H1 (cell line): ENCODE measurements at regions not wholly inside any gene's neighbourhood (a gene's known extent, or its start where the extent isn't known, plus 50 kb on each side); places are given as distances from the start of the nearest gene placed in this dataset.
A peak's percentile ranks its signal among the peaks of the same experiment; 100 is the strongest.

Experiments
- CTCF ChIA-PET: fragments of 300-600 bp; sonication (Branson Sonifier 250); formaldehyde crosslinking; loops from one replicate; lab custom pipeline; 2021; ENCODE audit not compliant: partially characterized antibody; lab: Charles Lee
- POLR2A ChIA-PET: fragments of 300-600 bp; sonication (Branson Sonifier 250); formaldehyde crosslinking; loops from one replicate; lab custom pipeline; 2021; ENCODE audit warnings: inconsistent platforms; ENCODE audit not compliant: partially characterized antibody; lab: Charles Lee
- DNase-seq, 2 experiments: peaks; one replicate each; pipeline versions ENCODE4 v3.0.0 to v3.0.0-alpha.2; 2010 to 2022; ENCODE audit warnings: low spot score in 2 of 2, low read depth in 1 of 2, mixed read lengths in 1 of 2
- FAIRE-seq: peaks from 2 replicates; lab custom pipeline; 2011; peaks lifted over from hg19 to GRCh38; lab: Jason Lieb, UNC
- H2AFZ ChIP-seq: 2 replicates; pipeline ENCODE4 v1.8.1; 2012; ENCODE audit warnings: low read length, inconsistent platforms
- H2AK5ac ChIP-seq: 2 replicates; pipeline ENCODE4 v1.6.1; 2013; ENCODE audit warnings: low read depth, low read length
- H2BK120ac ChIP-seq: replicated peaks from 2 replicates; pipeline ENCODE3; 2013; ENCODE audit warnings: low read depth, low read length, inconsistent platforms
- H2BK12ac ChIP-seq: 2 replicates; pipeline ENCODE4 v1.6.1; 2013; ENCODE audit warnings: low read depth, low read length
- H2BK15ac ChIP-seq: 2 replicates; pipeline ENCODE4 v1.6.1; 2013; ENCODE audit warnings: low read length
- H2BK20ac ChIP-seq: 2 replicates; pipeline ENCODE4 v1.6.1; 2013; ENCODE audit warnings: low read length
- H2BK5ac ChIP-seq: 2 replicates; pipeline ENCODE4 v1.6.1; 2013; ENCODE audit warnings: low read depth, low read length
- H3K14ac ChIP-seq: 2 replicates; pipeline ENCODE4 v1.6.1; 2013; ENCODE audit warnings: inconsistent platforms; ENCODE audit not compliant: insufficient read length
- H3K18ac ChIP-seq: 2 replicates; pipeline ENCODE4 v1.6.1; 2013; ENCODE audit warnings: low read length; ENCODE audit errors: extremely low read depth
- H3K23ac ChIP-seq: 2 replicates; pipeline ENCODE4 v1.6.1; 2013; ENCODE audit warnings: inconsistent platforms; ENCODE audit not compliant: insufficient read length
- H3K23me2 ChIP-seq: 2 replicates; pipeline ENCODE4 v1.6.1; 2013; ENCODE audit warnings: low read depth, low read length
- H3K27ac ChIP-seq: 2 replicates; pipeline ENCODE4 v1.6.1; 2011; ENCODE audit warnings: low read depth, low read length, inconsistent platforms
- H3K27me3 ChIP-seq, 4 experiments: replicated peaks in 1 of 4; 1 replicate in 1 of 4; 2 replicates in 3 of 4; pipeline versions ENCODE4 v1.6.1 to v1.8.1; 2011 to 2013; ENCODE audit warnings: low read length in 3 of 4, mild to moderate bottlenecking in 3 of 4, inconsistent platforms in 2 of 4, mixed read lengths in 2 of 4, moderate library complexity in 1 of 4; ENCODE audit not compliant: control insufficient read depth in 3 of 4, insufficient read depth in 3 of 4; ENCODE audit errors: extremely low read depth in 1 of 4
- H3K36me3 ChIP-seq, 4 experiments: 2 replicates each; pipeline versions ENCODE4 v1.6.1 to v1.8.1; 2011 to 2013; ENCODE audit warnings: mild to moderate bottlenecking in 4 of 4, low read length in 3 of 4, moderate library complexity in 2 of 4, control low read depth in 1 of 4, inconsistent platforms in 1 of 4; ENCODE audit not compliant: insufficient read depth in 4 of 4, control insufficient read depth in 2 of 4
- H3K4ac ChIP-seq: replicated peaks from 2 replicates; pipeline ENCODE3; 2013; ENCODE audit warnings: low read length, low read depth, mixed read lengths, inconsistent platforms; ENCODE audit not compliant: insufficient read length
- H3K4me1 ChIP-seq, 4 experiments: replicated peaks in 1 of 4; 1 replicate in 1 of 4; 2 replicates in 3 of 4; pipeline versions ENCODE4 v1.6.1 to v1.8.1; 2011 to 2013; ENCODE audit warnings: low read length in 3 of 4, inconsistent platforms in 2 of 4, mixed read lengths in 1 of 4; ENCODE audit not compliant: insufficient read depth in 4 of 4, control insufficient read depth in 3 of 4
- H3K4me2 ChIP-seq, 2 experiments: 2 replicates each; pipeline versions ENCODE4 v1.6.1 to v1.8.1; 2011 to 2013; ENCODE audit warnings: low read depth in 2 of 2, low read length in 2 of 2, control low read depth in 1 of 2, inconsistent platforms in 1 of 2, mild to moderate bottlenecking in 1 of 2; ENCODE audit not compliant: insufficient read depth in 1 of 2
- H3K4me3 ChIP-seq, 4 experiments: fragments of 200-600, 300-600 bp in 1 of 4; sonication (generic), shearing (Covaris generic), sonication (Bioruptor Twin) in 1 of 4; 2 replicates each; pipeline versions ENCODE4 v1.5.1 to v1.8.1; 2011 to 2016; ENCODE audit warnings: low read length in 4 of 4, low read depth in 3 of 4, control low read depth in 2 of 4, inconsistent platforms in 2 of 4, mild to moderate bottlenecking in 2 of 4, mixed read lengths in 1 of 4, moderate library complexity in 1 of 4; ENCODE audit not compliant: insufficient read depth in 2 of 4; ENCODE audit errors: extremely low read depth in 1 of 4
- H3K56ac ChIP-seq: replicated peaks from 2 replicates; pipeline ENCODE3; 2013; ENCODE audit warnings: low read depth, mild to moderate bottlenecking, mixed read lengths, low read length, inconsistent platforms; ENCODE audit not compliant: insufficient read length
- H3K79me1 ChIP-seq: 2 replicates; pipeline ENCODE4 v1.6.1; 2013; ENCODE audit warnings: low read depth, low read length, control low read depth
- H3K79me2 ChIP-seq, 2 experiments: 2 replicates each; pipeline versions ENCODE4 v1.6.1 to v1.8.1; 2012 to 2013; ENCODE audit warnings: low read length in 2 of 2, mild to moderate bottlenecking in 2 of 2, inconsistent platforms in 1 of 2; ENCODE audit not compliant: insufficient read depth in 2 of 2, control insufficient read depth in 1 of 2
- H3K9ac ChIP-seq, 4 experiments: replicated peaks in 1 of 4; 1 replicate in 1 of 4; 2 replicates in 3 of 4; pipeline versions ENCODE4 v1.6.1 to v1.8.1; 2011 to 2013; ENCODE audit warnings: low read depth in 3 of 4, low read length in 3 of 4, control low read depth in 2 of 4, mild to moderate bottlenecking in 2 of 4, moderate library complexity in 2 of 4, inconsistent platforms in 1 of 4; ENCODE audit errors: extremely low read depth in 1 of 4
- H3K9me3 ChIP-seq, 2 experiments: 2 replicates each; pipeline versions ENCODE4 v1.6.1 to v1.8.1; 2012 to 2013; ENCODE audit warnings: mild to moderate bottlenecking in 2 of 2, moderate library complexity in 2 of 2, control low read depth in 1 of 2, inconsistent platforms in 1 of 2, low read depth in 1 of 2, low read length in 1 of 2, mixed read lengths in 1 of 2; ENCODE audit not compliant: insufficient read depth in 2 of 2
- H4K20me1 ChIP-seq, 2 experiments: replicated peaks in 1 of 2; 2 replicates each; pipeline versions ENCODE3 to v1.8.1; 2011 to 2013; ENCODE audit warnings: inconsistent platforms in 2 of 2, low read length in 2 of 2, mild to moderate bottlenecking in 1 of 2; ENCODE audit not compliant: insufficient read depth in 2 of 2, control insufficient read depth in 1 of 2
- H4K5ac ChIP-seq: 2 replicates; pipeline ENCODE4 v1.6.1; 2013; ENCODE audit warnings: low read length, low read depth, mixed read lengths, inconsistent platforms; ENCODE audit not compliant: insufficient read length
- H4K8ac ChIP-seq: 2 replicates; pipeline ENCODE4 v1.8.0; 2013; ENCODE audit warnings: mild to moderate bottlenecking, moderate library complexity, low read length, inconsistent platforms; ENCODE audit not compliant: insufficient read depth; ENCODE audit errors: extremely low read depth
- H4K91ac ChIP-seq: replicated peaks from 2 replicates; pipeline ENCODE3; 2013; ENCODE audit warnings: low read length, mixed read lengths, inconsistent platforms; ENCODE audit not compliant: insufficient read length
- BACH1 ChIP-seq: IDR thresholded peaks from 2 replicates; pipeline ENCODE4 v1.6.1; 2012; ENCODE audit warnings: low read length, improper control_type of control experiment
- CHD2 ChIP-seq: IDR thresholded peaks from 2 replicates; pipeline ENCODE4 v1.6.1; 2012; ENCODE audit warnings: low read length, improper control_type of control experiment
- JUND ChIP-seq: IDR thresholded peaks from 2 replicates; pipeline ENCODE4 v1.6.1; 2011; ENCODE audit warnings: mild to moderate bottlenecking, improper control_type of control experiment, low read length
- MAFK ChIP-seq: IDR thresholded peaks from 2 replicates; pipeline ENCODE4 v1.6.1; 2012; ENCODE audit warnings: low read depth, mild to moderate bottlenecking, improper control_type of control experiment, low read length
- RNF2 ChIP-seq: fragments of 200-900, 300-1000 bp; sonication (generic); IDR thresholded peaks from 2 replicates; pipeline ENCODE4 v1.7.1; 2016; ENCODE audit warnings: borderline replicate concordance, low read depth, mild to moderate bottlenecking, antibody characterized with exemption, low read length; ENCODE audit not compliant: poor library complexity, severe bottlenecking; ENCODE audit errors: missing control alignments
- SAP30 ChIP-seq: fragments of 300-600 bp; sonication (generic); IDR thresholded peaks from 2 replicates; pipeline ENCODE4 v1.7.1; 2012; ENCODE audit warnings: low read length, moderate library complexity, mild to moderate bottlenecking, inconsistent platforms; ENCODE audit not compliant: insufficient read depth, insufficient replicate concordance
- WGBS, 2 experiments: shearing (Covaris generic) in 1 of 2; methylation state at CpG; one replicate each; pipeline versions ENCODE4 v1.1.6 to v1.1.7; 2013 to 2015; ENCODE audit warnings: low lambda C conversion rate in 2 of 2, mixed read lengths in 2 of 2, inconsistent platforms in 1 of 2, low coverage in 1 of 2, missing lambda C conversion rate in 1 of 2; ENCODE audit not compliant: insufficient replicate concordance in 2 of 2, insufficient coverage in 1 of 2, insufficient read length in 1 of 2; ENCODE audit errors: extremely low coverage in 1 of 2, missing lambda C conversion rate in 1 of 2; 5-methylcytosine and 5-hydroxymethylcytosine counted together
- TF ChIP-seq, protein P1 (sequence below): IDR thresholded peaks from 2 replicates; pipeline ENCODE4 v1.6.1; 2012; ENCODE audit warnings: inconsistent platforms

DNA sequence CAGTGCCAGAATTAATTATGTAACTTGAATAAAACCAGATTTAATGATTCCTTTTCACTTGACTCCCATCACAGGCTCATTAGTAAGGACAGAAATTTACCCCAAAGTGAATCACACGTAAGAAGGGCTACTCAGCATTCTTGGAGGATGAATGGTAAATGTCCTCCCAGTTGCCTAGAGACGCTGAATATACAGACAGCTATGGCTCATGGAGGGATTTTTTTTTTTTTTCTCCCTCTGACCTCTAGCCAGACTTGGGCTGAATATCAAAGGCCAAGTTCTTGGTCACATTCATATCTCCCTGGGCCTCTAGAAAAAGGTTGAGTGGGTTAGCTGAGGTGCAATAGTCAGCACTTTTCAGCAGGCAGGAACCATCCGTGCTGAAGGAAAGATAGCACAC is 77.5 kb downstream of the PHLDA1 start:
- no peak overlapping the region for H3K18ac ChIP-seq
- no peak overlapping the region for H2AK5ac ChIP-seq
- DNase-seq: no peak
- ChIA-PET POLR2A (interaction anchor here (1.0 to 1.7 kb wide), 3 partner anchors 11 to 83 kb away, joined by 3 to 4 read pairs (median 4); no protein-coding TSS in a partner anchor), CTCF (interaction anchor here (0.7 to 1.6 kb wide), 2 partner anchors 74 to 151 kb away, joined by 3 read pairs; no protein-coding TSS in a partner anchor)
- H4K5ac ChIP-seq: no peak overlapping the region
- no peak overlapping the region for H2BK5ac ChIP-seq
- no peak overlapping the region for H3K4ac ChIP-seq
- no peaks in the 10 kb centered on the region for H3K79me1 ChIP-seq
- peaks cover 0 to 15% (median 8%) of the 10 kb centered on the region in 4 experiments; a peak in 3 of 7 replicates for H3K4me1 ChIP-seq
- no peaks in the 10 kb centered on the region for H4K20me1 ChIP-seq
- no peak overlapping the region for H3K27ac ChIP-seq
- no peak overlapping the region for H3K56ac ChIP-seq
- H3K36me3 ChIP-seq: no peaks in the 10 kb centered on the region
- no peak overlapping the region for H3K4me2 ChIP-seq
- no peak for FAIRE-seq
- H4K91ac ChIP-seq: no peak overlapping the region
- no peaks in the 10 kb centered on the region for H3K9me3 ChIP-seq
- no peak overlapping the region for H2BK12ac ChIP-seq
- TF ChIP-seq SAP30: no peak
- no peak for TF ChIP-seq CHD2
- no peak for TF ChIP-seq JUND
- TF ChIP-seq, protein P1, sequence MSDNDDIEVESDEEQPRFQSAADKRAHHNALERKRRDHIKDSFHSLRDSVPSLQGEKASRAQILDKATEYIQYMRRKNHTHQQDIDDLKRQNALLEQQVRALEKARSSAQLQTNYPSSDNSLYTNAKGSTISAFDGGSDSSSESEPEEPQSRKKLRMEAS: no peak
- TF ChIP-seq BACH1: no peak
- TF ChIP-seq RNF2: no peak
- TF ChIP-seq MAFK: peak; percentile 16; the same call in 1 of the 2 replicates
- no peak overlapping the region for H3K14ac ChIP-seq
- no peak overlapping the region for H2BK120ac ChIP-seq
- H3K23ac ChIP-seq: no peak overlapping the region
- no peak overlapping the region for H3K9ac ChIP-seq
- no peak overlapping the region for H2AFZ ChIP-seq
- no peak overlapping the region for H4K8ac ChIP-seq
- H3K4me3 ChIP-seq: no peak overlapping the region
- H3K27me3 ChIP-seq: no peaks in the 10 kb centered on the region
- WGBS, 2 experiments: 80% methylated on average over 3 of the region's 3 CpGs; no CpG with 5 or more reads in 1 of the 2 experiments
- H2BK20ac ChIP-seq: no peak overlapping the region
- no peaks in the 10 kb centered on the region for H3K79me2 ChIP-seq
- no peaks in the 10 kb centered on the region for H3K23me2 ChIP-seq
- H2BK15ac ChIP-seq: no peak overlapping the region
